B cell (primary cell): ENCODE measurements at regions not wholly inside any gene's neighbourhood (a gene's known extent, or its start where the extent isn't known, plus 50 kb on each side); places are given as distances from the start of the nearest gene placed in this dataset.

Experiments used
- CTCF ChIP-seq: fragments of 200-600 bp; IDR thresholded peaks from one replicate; pipeline ENCODE4 v1.8.0; 2022; ENCODE audit warnings: antibody characterized with exemption, mild to moderate bottlenecking
- EZH2 ChIP-seq: IDR thresholded peaks from 2 replicates; pipeline ENCODE4 v1.6.1; 2012; ENCODE audit warnings: borderline replicate concordance, low read depth, mild to moderate bottlenecking, moderate library complexity, low read length; ENCODE audit not compliant: insufficient read depth, poor library complexity, severe bottlenecking

DNA sequence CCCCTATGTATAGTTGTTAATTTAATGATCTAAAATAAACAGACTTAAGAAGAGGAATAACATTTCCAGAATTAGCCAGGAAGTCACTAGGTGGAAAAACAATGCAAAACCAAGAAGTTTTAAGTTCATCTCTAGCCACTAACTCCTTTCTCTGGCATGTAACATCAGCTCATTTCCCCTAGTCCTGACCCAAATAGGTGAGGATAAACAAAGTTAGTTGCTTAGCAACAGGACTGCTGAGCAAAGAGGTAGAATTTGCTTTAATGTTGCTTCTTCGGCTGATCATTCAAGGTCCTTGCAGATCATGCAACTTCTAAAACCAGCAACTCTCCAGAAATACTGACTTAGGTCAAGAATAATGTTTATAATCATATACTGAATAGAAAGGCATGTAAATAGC lies 675.8 kb downstream of the CETN3 start:
- TF ChIP-seq CTCF: no peak
- no peak for TF ChIP-seq EZH2
